CD14-positive monocyte (primary cell): ENCODE measurements at regions not wholly inside any gene's neighbourhood (a gene's known extent, or its start where the extent isn't known, plus 50 kb on each side); places are given as distances from the start of the nearest gene placed in this dataset.
"Not testable (repeated sequence)": the region's sequence is repeated elsewhere in the genome, so short reads cannot be mapped to it uniquely, and the experiment has no call there.

ENCODE experiments used
- DNase-seq, 3 donors: peaks; one replicate each; pipeline ENCODE4 v3.0.0-alpha.2; 2011 to 2022
- H2AFZ ChIP-seq: 2 replicates; pipeline ENCODE4 v1.6.0; 2012; ENCODE audit warnings: mild to moderate bottlenecking, low read depth, low read length, inconsistent platforms; ENCODE audit not compliant: insufficient read depth, poor library complexity, severe bottlenecking
- H3K27ac ChIP-seq, 2 donors: 1 replicate in 1 of 2; 2 replicates in 1 of 2; pipeline ENCODE4 v1.5.1; 2012 to 2013; ENCODE audit warnings: low read length in 2 of 2, control low read depth in 1 of 2, inconsistent platforms in 1 of 2, low read depth in 1 of 2, mild to moderate bottlenecking in 1 of 2
- H3K27me3 ChIP-seq, 2 donors: one replicate each; pipeline versions ENCODE4 v1.6.0 to v1.6.1; 2011 to 2013; ENCODE audit warnings: low read length in 2 of 2; ENCODE audit not compliant: control insufficient read depth in 2 of 2, insufficient read depth in 2 of 2
- H3K36me3 ChIP-seq, 2 donors: replicated peaks in 1 of 2; 1 replicate in 1 of 2; 2 replicates in 1 of 2; pipeline versions ENCODE4 v1.5.1 to v1.6.1; 2012 to 2013; ENCODE audit warnings: low read length in 2 of 2, control low read depth in 1 of 2, inconsistent platforms in 1 of 2, mild to moderate bottlenecking in 1 of 2; ENCODE audit not compliant: insufficient read depth in 2 of 2, control insufficient read depth in 1 of 2
- H3K4me1 ChIP-seq, 2 donors: 1 replicate in 1 of 2; 2 replicates in 1 of 2; pipeline versions ENCODE4 v1.5.1 to v1.6.1; 2012 to 2013; ENCODE audit warnings: low read length in 2 of 2, control low read depth in 1 of 2, inconsistent platforms in 1 of 2, mild to moderate bottlenecking in 1 of 2, moderate library complexity in 1 of 2; ENCODE audit not compliant: insufficient read depth in 2 of 2, control insufficient read depth in 1 of 2
- H3K4me2 ChIP-seq: replicated peaks from 2 replicates; pipeline ENCODE3; 2012; ENCODE audit warnings: low read length, moderate library complexity, mild to moderate bottlenecking; ENCODE audit not compliant: poor library complexity, severe bottlenecking; ENCODE audit errors: extremely low read depth
- H3K4me3 ChIP-seq, 3 experiments: fragments of 200-600 bp in 1 of 3; sonication (generic) in 1 of 3; replicated peaks in 1 of 3; 1 replicate in 2 of 3; 2 replicates in 1 of 3; pipeline ENCODE4 v1.5.1; 2011 to 2013; ENCODE audit warnings: low read length in 3 of 3, mild to moderate bottlenecking in 3 of 3, control low read depth in 2 of 3, low read depth in 2 of 3, inconsistent platforms in 1 of 3, moderate library complexity in 1 of 3
- H3K79me2 ChIP-seq: 2 replicates; pipeline ENCODE4 v1.6.0; 2012; ENCODE audit warnings: mild to moderate bottlenecking, control low read depth, inconsistent platforms, low read length, moderate library complexity; ENCODE audit not compliant: insufficient read depth
- H3K9ac ChIP-seq: 2 replicates; pipeline ENCODE4 v1.6.0; 2017; ENCODE audit warnings: low read length, mild to moderate bottlenecking; ENCODE audit not compliant: insufficient read depth, poor library complexity, severe bottlenecking
- H3K9me3 ChIP-seq, 2 donors: replicated peaks in 1 of 2; 1 replicate in 1 of 2; 2 replicates in 1 of 2; pipeline versions ENCODE4 v1.5.1 to v1.6.1; 2012 to 2013; ENCODE audit warnings: low read length in 2 of 2, control low read depth in 1 of 2; ENCODE audit not compliant: control insufficient read depth in 1 of 2, insufficient read depth in 1 of 2
- H4K20me1 ChIP-seq: 2 replicates; pipeline ENCODE4 v1.6.0; 2012; ENCODE audit warnings: mild to moderate bottlenecking, low read length, control low read depth, moderate library complexity; ENCODE audit not compliant: insufficient read depth
- H3K27ac Mint-ChIP-seq, 7 donors: one replicate each; pipeline ENCODE4 v1.8.0; 2020; ENCODE audit warnings: mild to moderate bottlenecking in 7 of 7, mixed read lengths in 7 of 7, moderate library complexity in 6 of 7, inconsistent platforms in 2 of 7
- H3K27me3 Mint-ChIP-seq, 3 donors: one replicate each; pipeline ENCODE4 v1.8.0; 2021 to 2022; ENCODE audit warnings: low read depth in 3 of 3, mild to moderate bottlenecking in 3 of 3, mixed read lengths in 3 of 3, moderate library complexity in 3 of 3, inconsistent platforms in 1 of 3
- H3K36me3 Mint-ChIP-seq, 2 donors: one replicate each; pipeline ENCODE4 v1.8.0; 2020; ENCODE audit warnings: mixed read lengths in 2 of 2, inconsistent platforms in 1 of 2, mild to moderate bottlenecking in 1 of 2
- H3K4me1 Mint-ChIP-seq: one replicate; pipeline ENCODE4 v1.8.0; 2020; ENCODE audit warnings: mild to moderate bottlenecking, mixed read lengths
- H3K4me3 Mint-ChIP-seq, 2 donors: one replicate each; pipeline ENCODE4 v1.8.0; 2020; ENCODE audit warnings: mild to moderate bottlenecking in 2 of 2, mixed read lengths in 2 of 2, moderate library complexity in 1 of 2
- H3K9me3 Mint-ChIP-seq, 7 donors: one replicate each; pipeline ENCODE4 v1.8.0; 2020 to 2022; ENCODE audit warnings: mixed read lengths in 7 of 7, mild to moderate bottlenecking in 6 of 7, moderate library complexity in 6 of 7, inconsistent platforms in 2 of 7
- WGBS: methylation state at CpG from one replicate; pipeline ENCODE4 v1.1.5; 2013; ENCODE audit warnings: missing lambda C conversion rate; ENCODE audit not compliant: insufficient coverage; 5-methylcytosine and 5-hydroxymethylcytosine counted together
- intact Hi-C, 2 donors: fragments of 100-400 bp; cut with micrococcal nuclease; formaldehyde crosslinking; loops; one replicate each; pipeline versions ENCODE4 v1.15.0 to v1.15.1; 2023
- TF ChIP-seq, protein P1 (sequence below): fragments of 200-600 bp; IDR thresholded peaks from one replicate; pipeline ENCODE4 v1.8.0; 2022; ENCODE audit warnings: antibody characterized with exemption, mild to moderate bottlenecking

DNA sequence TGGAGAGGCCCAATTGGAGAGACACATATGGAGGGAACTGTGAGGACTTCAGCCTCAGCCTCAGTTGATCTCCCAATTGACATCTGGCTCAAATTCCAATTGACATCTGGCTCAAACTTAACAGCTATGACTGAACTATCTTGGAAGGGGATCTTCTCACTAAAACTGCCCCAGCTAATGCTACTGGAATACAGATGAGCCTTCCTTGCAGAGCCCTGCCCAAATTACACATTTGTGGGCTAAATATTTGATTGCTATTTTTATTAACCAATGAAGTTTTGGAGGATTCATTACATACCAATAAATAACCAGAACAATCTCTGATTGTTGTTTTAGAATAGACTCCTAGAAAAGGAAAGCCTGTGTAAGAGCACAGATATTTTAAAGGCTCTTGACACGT is 189.0 kb upstream of the THUMPD2 start:
- Histone ChIP-seq H3K27me3 (no peaks in the 10 kb centered on the region), H2AFZ (no peak overlapping the region), H3K79me2 (no peaks in the 10 kb centered on the region), H3K4me2 (no peak overlapping the region), H3K27ac (no peak overlapping the region), H3K36me3 (no peaks in the 10 kb centered on the region), H3K9ac (no peak overlapping the region), H3K4me1 (no peaks in the 10 kb centered on the region), H3K4me3 (no peak overlapping the region), H4K20me1 (no peaks in the 10 kb centered on the region), H3K9me3 (peaks cover 0 to 4% of the 10 kb centered on the region in 2 donors)
- DNase-seq = no peak
- intact Hi-C loops = no loop called here
- Mint-ChIP-seq H3K27ac (no peak overlapping the region), H3K4me1 (no peaks in the 10 kb centered on the region), H3K36me3 (no peaks in the 10 kb centered on the region), H3K9me3 (peaks cover 3 to 10% (median 8%) of the 10 kb centered on the region in 7 donors), H3K27me3 (no peaks in the 10 kb centered on the region), H3K4me3 (no peak overlapping the region)
- no CpG with 5 or more reads among the region's 1 CpG for WGBS
- TF ChIP-seq, protein P1, sequence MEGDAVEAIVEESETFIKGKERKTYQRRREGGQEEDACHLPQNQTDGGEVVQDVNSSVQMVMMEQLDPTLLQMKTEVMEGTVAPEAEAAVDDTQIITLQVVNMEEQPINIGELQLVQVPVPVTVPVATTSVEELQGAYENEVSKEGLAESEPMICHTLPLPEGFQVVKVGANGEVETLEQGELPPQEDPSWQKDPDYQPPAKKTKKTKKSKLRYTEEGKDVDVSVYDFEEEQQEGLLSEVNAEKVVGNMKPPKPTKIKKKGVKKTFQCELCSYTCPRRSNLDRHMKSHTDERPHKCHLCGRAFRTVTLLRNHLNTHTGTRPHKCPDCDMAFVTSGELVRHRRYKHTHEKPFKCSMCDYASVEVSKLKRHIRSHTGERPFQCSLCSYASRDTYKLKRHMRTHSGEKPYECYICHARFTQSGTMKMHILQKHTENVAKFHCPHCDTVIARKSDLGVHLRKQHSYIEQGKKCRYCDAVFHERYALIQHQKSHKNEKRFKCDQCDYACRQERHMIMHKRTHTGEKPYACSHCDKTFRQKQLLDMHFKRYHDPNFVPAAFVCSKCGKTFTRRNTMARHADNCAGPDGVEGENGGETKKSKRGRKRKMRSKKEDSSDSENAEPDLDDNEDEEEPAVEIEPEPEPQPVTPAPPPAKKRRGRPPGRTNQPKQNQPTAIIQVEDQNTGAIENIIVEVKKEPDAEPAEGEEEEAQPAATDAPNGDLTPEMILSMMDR = no peak

DNA sequence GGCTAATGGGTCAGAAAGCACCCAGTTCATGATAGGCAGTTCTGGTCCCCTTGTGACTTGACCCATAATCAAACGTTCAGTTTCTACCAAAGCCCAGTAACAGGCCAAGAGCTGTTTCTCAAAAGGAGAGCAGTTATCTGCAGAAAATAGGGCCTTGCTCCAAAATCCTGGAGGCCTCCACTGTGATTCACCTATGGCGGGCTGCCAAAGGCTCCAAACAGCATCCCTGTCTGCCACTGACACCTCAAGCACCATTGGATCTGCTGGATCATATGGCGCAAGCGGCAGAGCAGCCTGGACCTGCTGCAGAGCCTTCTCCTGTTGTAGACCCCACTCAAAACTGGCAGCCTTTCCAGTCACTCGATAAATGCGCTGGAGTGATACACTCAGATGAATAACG is 181.6 kb upstream of the THUMPD2 start:
- H2AFZ ChIP-seq, H3K27ac Mint-ChIP-seq, H3K27me3 ChIP-seq, H3K4me3 Mint-ChIP-seq, DNase-seq, H3K4me1 Mint-ChIP-seq, H4K20me1 ChIP-seq, H3K36me3 Mint-ChIP-seq, intact Hi-C loops, H3K27ac ChIP-seq, H3K36me3 ChIP-seq, H3K27me3 Mint-ChIP-seq, H3K4me1 ChIP-seq, H3K9me3 ChIP-seq, H3K9ac ChIP-seq, H3K79me2 ChIP-seq, H3K4me2 ChIP-seq, H3K4me3 ChIP-seq: not testable (repeated sequence)
- H3K9me3 Mint-ChIP-seq = peaks cover 0 to 13% (median 3%) of the 10 kb centered on the region in 7 donors
- WGBS = 66% methylated on average over 4 of the region's 7 CpGs
